ENCODE measurements at regions not wholly inside any gene's neighbourhood (a gene's known extent, or its start where the extent isn't known, plus 50 kb on each side); places are given as distances from the start of the nearest gene placed in this dataset.

- intact Hi-C loops (cut with DNase I; ENCODE audit: low total_unique reads): no loop called here
- Histone ChIP-seq H3K27ac (peak overlapping the region in 1 of 8 donors; percentile 12), H3K4me3 (no peak overlapping the region), H3K4me1 (no peaks in the 10 kb centered on the region), H3K9me3 (peaks cover 0 to 8% (median 3%) of the 10 kb centered on the region in 8 donors), H3K27me3 (replicated peaks in 1 of 7) (no peaks in the 10 kb centered on the region), H3K36me3 (no peaks in the 10 kb centered on the region)
- WGBS, 5 donors: 82 to 98% (median 83%) methylated on average over 2 of the region's 2 CpGs
- no peak for DNase-seq
- TF ChIP-seq CTCF (IDR thresholded peaks at IDR 0.05 in 8 of 11, conservative IDR thresholded peaks at IDR 0.05 in 3 of 11) (no peak), POLR2A (IDR thresholded peaks at IDR 0.05) (no peak), POLR2AphosphoS5 (IDR thresholded peaks at IDR 0.05) (no peak)
Observed at GRCh38 chr3:178120367-178120766, 415.9 kb upstream of the KCNMB2 start.

- Histone ChIP-seq H3K36me3 (no peaks in the 10 kb centered on the region), H3K9me3 (no peaks in the 10 kb centered on the region), H3K27ac (no peak overlapping the region), H3K27me3 (replicated peaks in 1 of 7) (no peaks in the 10 kb centered on the region), H3K4me3 (no peak overlapping the region), H3K4me1 (no peaks in the 10 kb centered on the region)
- intact Hi-C loops (cut with DNase I; ENCODE audit: low total_unique reads): no loop called here
- DNase-seq: no peak
- no peak for TF ChIP-seq POLR2A (IDR thresholded peaks at IDR 0.05)
- no peak for TF ChIP-seq POLR2AphosphoS5 (IDR thresholded peaks at IDR 0.05)
- TF ChIP-seq CTCF (IDR thresholded peaks at IDR 0.05 in 8 of 11, conservative IDR thresholded peaks at IDR 0.05 in 3 of 11): no peak
- WGBS, 5 donors: 78 to 88% (median 87%) methylated on average over 1 of the region's 1 CpG
Observed at GRCh38 chr3:178126686-178127085, 409.6 kb upstream of the KCNMB2 start.

- H3K27me3 ChIP-seq (replicated peaks in 1 of 7): no peaks in the 10 kb centered on the region
- intact Hi-C loops (cut with DNase I; ENCODE audit: low total_unique reads): no loop called here
- H3K4me3 ChIP-seq: no peak overlapping the region
- H3K9me3 ChIP-seq: no peaks in the 10 kb centered on the region
- H3K36me3 ChIP-seq: no peaks in the 10 kb centered on the region
- no peak for TF ChIP-seq POLR2AphosphoS5 (IDR thresholded peaks at IDR 0.05)
- no peak for TF ChIP-seq POLR2A (IDR thresholded peaks at IDR 0.05)
- no peak for TF ChIP-seq CTCF (IDR thresholded peaks at IDR 0.05 in 8 of 11, conservative IDR thresholded peaks at IDR 0.05 in 3 of 11)
- no peaks in the 10 kb centered on the region for H3K4me1 ChIP-seq
- 91 to 98% (median 94%) methylated on average over 11 of the region's 11 CpGs for WGBS, 5 donors
- no peak overlapping the region for H3K27ac ChIP-seq
- DNase-seq: no peak
Observed at GRCh38 chr3:178127221-178127620, 409.0 kb upstream of the KCNMB2 start.

GRCh38 chr3:178129109-178129508 lies 407.1 kb upstream of the KCNMB2 start:
- Histone ChIP-seq H3K9me3 (no peaks in the 10 kb centered on the region), H3K4me3 (no peak overlapping the region), H3K36me3 (no peaks in the 10 kb centered on the region), H3K4me1 (no peaks in the 10 kb centered on the region), H3K27ac (no peak overlapping the region), H3K27me3 (replicated peaks in 1 of 7) (no peaks in the 10 kb centered on the region)
- no peak for DNase-seq
- intact Hi-C loops (cut with DNase I; ENCODE audit: low total_unique reads): no loop called here
- 91 to 100% (median 95%) methylated on average over 1 of the region's 1 CpG for WGBS, 5 donors
- TF ChIP-seq POLR2A (IDR thresholded peaks at IDR 0.05) (no peak), CTCF (IDR thresholded peaks at IDR 0.05 in 8 of 11, conservative IDR thresholded peaks at IDR 0.05 in 3 of 11) (no peak), POLR2AphosphoS5 (IDR thresholded peaks at IDR 0.05) (no peak)

All from spleen (tissue), 11 donors.